OCI-LY7 (cell line): ENCODE measurements at regions not wholly inside any gene's neighbourhood (a gene's known extent, or its start where the extent isn't known, plus 50 kb on each side); places are given as distances from the start of the nearest gene placed in this dataset.

Experiments used
- BruUV-seq: library from RNA; stranded (reverse); fragments of 400-500 nt; replicated peaks from 2 replicates; lab custom pipeline; 2021; lab: Mats Ljungman, UMichigan
- CTCF ChIA-PET: fragments of 300-600 bp; sonication (Branson Sonifier 250); formaldehyde crosslinking; loops from one replicate; lab custom pipeline; 2022; ENCODE audit warnings: antibody characterized with exemption; ENCODE audit not compliant: unreplicated experiment; lab: Charles Lee
- POLR2A ChIA-PET: fragments of 300-600 bp; sonication (Branson Sonifier 250); formaldehyde crosslinking; loops from one replicate; lab custom pipeline; 2022; ENCODE audit warnings: antibody characterized with exemption; lab: Charles Lee
- DNase-seq: peaks from one replicate; pipeline ENCODE4 v3.0.0-alpha.2; 2015; ENCODE audit warnings: low spot score
- H2AFZ ChIP-seq: fragments of 200-600 bp; sonication (generic), shearing (Covaris generic); 2 replicates; pipeline ENCODE4 v1.6.1; 2014; ENCODE audit warnings: mild to moderate bottlenecking, antibody characterized with exemption, low read length, moderate library complexity
- H3K27ac ChIP-seq: fragments of 200-600 bp; sonication (generic); 2 replicates; pipeline ENCODE4 v1.5.1; 2014; ENCODE audit warnings: mixed run types, low read depth, mild to moderate bottlenecking, moderate library complexity, low read length, inconsistent platforms; ENCODE audit not compliant: poor library complexity, severe bottlenecking
- H3K36me3 ChIP-seq: fragments of 200-600 bp; sonication (generic); 2 replicates; pipeline ENCODE4 v1.6.1; 2014; ENCODE audit warnings: mild to moderate bottlenecking, antibody characterized with exemption, low read length, moderate library complexity, mixed read lengths; ENCODE audit not compliant: insufficient read depth
- H3K4me1 ChIP-seq: fragments of 200-600 bp; sonication (generic); 2 replicates; pipeline ENCODE4 v1.5.1; 2014; ENCODE audit warnings: mild to moderate bottlenecking, low read length; ENCODE audit not compliant: insufficient read depth, poor library complexity, severe bottlenecking
- H3K4me2 ChIP-seq: fragments of 200-600 bp; sonication (generic); 2 replicates; pipeline ENCODE4 v1.6.1; 2014; ENCODE audit warnings: mild to moderate bottlenecking, low read length
- H3K4me3 ChIP-seq: fragments of 200-600 bp; sonication (generic); 2 replicates; pipeline ENCODE4 v1.5.1; 2014; ENCODE audit warnings: mild to moderate bottlenecking, low read depth, low read length; ENCODE audit not compliant: poor library complexity, severe bottlenecking
- H3K79me2 ChIP-seq: fragments of 200-600 bp; sonication (generic); 2 replicates; pipeline ENCODE4 v1.6.1; 2016; ENCODE audit warnings: low read depth, mild to moderate bottlenecking, low read length, moderate library complexity, mixed read lengths; ENCODE audit not compliant: insufficient read depth
- H3K9me2 ChIP-seq: fragments of 200-600 bp; sonication (generic); 2 replicates; pipeline ENCODE4 v1.6.1; 2016; ENCODE audit warnings: mild to moderate bottlenecking, low read length, mixed read lengths; ENCODE audit not compliant: insufficient read depth
- H3K9me3 ChIP-seq: fragments of 200-600 bp; sonication (generic); 2 replicates; pipeline ENCODE4 v1.6.1; 2014; ENCODE audit warnings: mild to moderate bottlenecking, mixed run types, low read length, mixed read lengths
- H4K20me1 ChIP-seq: fragments of 200-600 bp; sonication (generic); 2 replicates; pipeline ENCODE4 v1.6.1; 2014; ENCODE audit warnings: mild to moderate bottlenecking, antibody characterized with exemption, low read length, moderate library complexity, mixed read lengths; ENCODE audit not compliant: insufficient read depth
- CTCF ChIP-seq: fragments of 200-600 bp; sonication (generic); conservative IDR thresholded peaks from 2 replicates; pipeline ENCODE4 v1.5.1; 2014; ENCODE audit warnings: mild to moderate bottlenecking, antibody characterized with exemption, low read length, moderate library complexity, mixed read lengths
- EZH2phosphoT487 ChIP-seq: fragments of 200-600 bp; sonication (generic); IDR thresholded peaks from 2 replicates; pipeline ENCODE4 v1.6.1; 2018; ENCODE audit warnings: low read depth, borderline replicate concordance, mild to moderate bottlenecking, mixed run types, antibody characterized with exemption, low read length, moderate library complexity, mixed read lengths
- intact Hi-C: fragments of 100-400 bp; cut with micrococcal nuclease; formaldehyde crosslinking; loops from one replicate; pipeline ENCODE4 v1.10.0; 2022; ENCODE audit not compliant: unreplicated experiment

- TF ChIP-seq CTCF (no peak), EZH2phosphoT487 (no peak)
- ChIA-PET POLR2A (no interaction called here), CTCF (no interaction called here)
- intact Hi-C loops, result no loop called here
- H3K9me3 ChIP-seq, result no peaks in the 10 kb centered on the region
- no peak overlapping the region for H2AFZ ChIP-seq
- BruUV-seq, result no TSS peak
- H3K4me1 ChIP-seq, result no peaks in the 10 kb centered on the region
- H3K4me3 ChIP-seq, result no peak overlapping the region
- no peak overlapping the region for H3K27ac ChIP-seq
- no peaks in the 10 kb centered on the region for H3K79me2 ChIP-seq
- DNase-seq, result no peak
- H3K36me3 ChIP-seq, result no peaks in the 10 kb centered on the region
- no peaks in the 10 kb centered on the region for H4K20me1 ChIP-seq
- H3K4me2 ChIP-seq, result no peak overlapping the region
- no peaks in the 10 kb centered on the region for H3K9me2 ChIP-seq
Observed at GRCh38 chr4:136769717-136770116, 762.6 kb downstream of the PCDH18 start.

GRCh38 chr4:136768925-136769275 lies 763.4 kb downstream of the PCDH18 start:
- ChIA-PET CTCF (no interaction called here), POLR2A (no interaction called here)
- BruUV-seq, result no TSS peak
- Histone ChIP-seq H3K9me2 (no peaks in the 10 kb centered on the region), H2AFZ (no peak overlapping the region), H3K4me3 (no peak overlapping the region), H3K9me3 (no peaks in the 10 kb centered on the region), H3K36me3 (no peaks in the 10 kb centered on the region), H3K4me1 (no peaks in the 10 kb centered on the region), H3K4me2 (no peak overlapping the region), H3K27ac (no peak overlapping the region), H4K20me1 (no peaks in the 10 kb centered on the region), H3K79me2 (no peaks in the 10 kb centered on the region)
- TF ChIP-seq EZH2phosphoT487, result no peak
- TF ChIP-seq CTCF, result no peak
- intact Hi-C loops, result no loop called here
- DNase-seq, result no peak

GRCh38 chr4:136768213-136768924 lies 763.9 kb downstream of the PCDH18 start:
- Histone ChIP-seq H3K9me2 (no peaks in the 10 kb centered on the region), H3K4me1 (no peaks in the 10 kb centered on the region), H3K36me3 (no peaks in the 10 kb centered on the region), H3K79me2 (no peaks in the 10 kb centered on the region), H2AFZ (no peak overlapping the region), H3K4me3 (no peak overlapping the region), H3K4me2 (no peak overlapping the region), H3K9me3 (no peaks in the 10 kb centered on the region), H3K27ac (no peak overlapping the region), H4K20me1 (no peaks in the 10 kb centered on the region)
- ChIA-PET POLR2A (no interaction called here), CTCF (no interaction called here)
- no peak for TF ChIP-seq CTCF
- TF ChIP-seq EZH2phosphoT487, result no peak
- intact Hi-C loops, result no loop called here
- BruUV-seq, result no TSS peak
- no peak for DNase-seq
